SK-N-SH (cell line): ENCODE measurements at regions not wholly inside any gene's neighbourhood (a gene's known extent, or its start where the extent isn't known, plus 50 kb on each side); places are given as distances from the start of the nearest gene placed in this dataset.

Experiments used
- CTCF ChIP-seq: fragments of 200-600 bp; sonication (generic); IDR thresholded peaks from 2 replicates; pipeline ENCODE4 v1.6.1; 2017; ENCODE audit warnings: antibody characterized with exemption, mild to moderate bottlenecking, moderate library complexity
- EP300 ChIP-seq, 2 experiments: IDR thresholded peaks; 2 replicates each; pipeline versions ENCODE4 v1.4.0 to v1.6.1; 2012; ENCODE audit warnings: borderline replicate concordance in 1 of 2, low read depth in 1 of 2, low read length in 1 of 2
- FOXM1 ChIP-seq: IDR thresholded peaks from 2 replicates; pipeline ENCODE4 v1.4.0; 2012; ENCODE audit warnings: low read depth, mild to moderate bottlenecking
- NRF1 ChIP-seq: IDR thresholded peaks from 2 replicates; pipeline ENCODE4 v1.6.1; 2012; ENCODE audit warnings: low read depth, mild to moderate bottlenecking, low read length
- POLR2AphosphoS5 ChIP-seq: IDR thresholded peaks from 2 replicates; pipeline ENCODE4 v1.6.1; 2012; ENCODE audit warnings: low read depth, low read length
- REST ChIP-seq: IDR thresholded peaks from 2 replicates; pipeline ENCODE4 v1.6.1; 2012; ENCODE audit warnings: mild to moderate bottlenecking, low read depth, low read length, moderate library complexity
- SMC3 ChIP-seq: IDR thresholded peaks from 2 replicates; pipeline ENCODE4 v1.6.1; 2012; ENCODE audit warnings: low read depth, low read length, improper control_type of control experiment
- TAF1 ChIP-seq: IDR thresholded peaks from 2 replicates; pipeline ENCODE4 v1.6.1; 2012; ENCODE audit warnings: low read depth, mild to moderate bottlenecking, low read length, moderate library complexity, borderline replicate concordance

- TF ChIP-seq FOXM1 (no peak), EP300 (IDR thresholded peaks at IDR 0.05; ENCODE audit: borderline replicate concordance in 1 of 2, low read depth in 1 of 2, low read length in 1 of 2) (no peak), CTCF (no peak), SMC3 (no peak), NRF1 (no peak), REST (no peak), TAF1 (no peak), POLR2AphosphoS5 (no peak)
These were observed 75.2 kb upstream of the ENPP6 start for GRCh38 chr4:184292877-184293276.
